PFSK-1 (cell line): ENCODE measurements at regions not wholly inside any gene's neighbourhood (a gene's known extent, or its start where the extent isn't known, plus 50 kb on each side); places are given as distances from the start of the nearest gene placed in this dataset.

Source experiments
- FOXP2 ChIP-seq: optimal IDR thresholded peaks from 2 replicates; pipeline ENCODE3; 2011; ENCODE audit warnings: borderline replicate concordance, control low read depth, inconsistent platforms; ENCODE audit not compliant: insufficient read depth; ENCODE audit errors: extremely low read length, extremely low read depth
- POLR2AphosphoS5 ChIP-seq: IDR thresholded peaks from 2 replicates; pipeline ENCODE4 v1.6.1; 2012; ENCODE audit warnings: low read depth, mild to moderate bottlenecking, control low read depth, low read length, moderate library complexity
- REST ChIP-seq, 2 experiments: IDR thresholded peaks; 2 replicates each; pipeline versions ENCODE4 v1.6.1 to v1.8.0; 2011 to 2012; ENCODE audit warnings: low read depth in 2 of 2, low read length in 2 of 2, control low read depth in 1 of 2, inconsistent platforms in 1 of 2, mild to moderate bottlenecking in 1 of 2, moderate library complexity in 1 of 2; ENCODE audit not compliant: insufficient read depth in 1 of 2
- SIN3A ChIP-seq: IDR thresholded peaks from 2 replicates; pipeline ENCODE4 v1.6.1; 2012; ENCODE audit warnings: mild to moderate bottlenecking, low read length, moderate library complexity, borderline replicate concordance; ENCODE audit not compliant: insufficient read depth
- TAF1 ChIP-seq: IDR thresholded peaks from 2 replicates; pipeline ENCODE4 v1.6.1; 2012; ENCODE audit warnings: low read length, control low read depth, borderline replicate concordance; ENCODE audit not compliant: insufficient read depth

- TF ChIP-seq SIN3A: no peak
- no peak for TF ChIP-seq TAF1
- no peak for TF ChIP-seq FOXP2
- TF ChIP-seq POLR2AphosphoS5: no peak
- TF ChIP-seq REST (IDR thresholded peaks at IDR 0.05; ENCODE audit: insufficient read depth in 1 of 2, low read depth in 2 of 2, low read length in 2 of 2): no peak
Measured at GRCh38 chr10:10044922-10045764, 972.5 kb upstream of the CELF2 start.

GRCh38 chr10:10045765-10046028 is 972.0 kb upstream of the CELF2 start:
- TF ChIP-seq FOXP2: no peak

GRCh38 chr10:10047426-10047825 is 970.2 kb upstream of the CELF2 start:
- no peak for TF ChIP-seq SIN3A
- no peak for TF ChIP-seq POLR2AphosphoS5
- TF ChIP-seq TAF1: no peak
- no peak for TF ChIP-seq REST (IDR thresholded peaks at IDR 0.05; ENCODE audit: insufficient read depth in 1 of 2, low read depth in 2 of 2, low read length in 2 of 2)
- TF ChIP-seq FOXP2: no peak

- TF ChIP-seq TAF1 (no peak), FOXP2 (no peak), POLR2AphosphoS5 (no peak), REST (IDR thresholded peaks at IDR 0.05; ENCODE audit: insufficient read depth in 1 of 2, low read depth in 2 of 2, low read length in 2 of 2) (no peak)
Measured at GRCh38 chr10:10053051-10053450, 964.6 kb upstream of the CELF2 start.

GRCh38 chr10:10054466-10054865 is 963.2 kb upstream of the CELF2 start:
- TF ChIP-seq FOXP2: no peak
- TF ChIP-seq REST (IDR thresholded peaks at IDR 0.05; ENCODE audit: insufficient read depth in 1 of 2, low read depth in 2 of 2, low read length in 2 of 2): no peak
- no peak for TF ChIP-seq POLR2AphosphoS5
- TF ChIP-seq SIN3A: no peak
- no peak for TF ChIP-seq TAF1
